ENCODE measurements at regions not wholly inside any gene's neighbourhood (a gene's known extent, or its start where the extent isn't known, plus 50 kb on each side); places are given as distances from the start of the nearest gene placed in this dataset.
"Not testable (repeated sequence)": the region's sequence is repeated elsewhere in the genome, so short reads cannot be mapped to it uniquely, and the experiment has no call there.

DNA sequence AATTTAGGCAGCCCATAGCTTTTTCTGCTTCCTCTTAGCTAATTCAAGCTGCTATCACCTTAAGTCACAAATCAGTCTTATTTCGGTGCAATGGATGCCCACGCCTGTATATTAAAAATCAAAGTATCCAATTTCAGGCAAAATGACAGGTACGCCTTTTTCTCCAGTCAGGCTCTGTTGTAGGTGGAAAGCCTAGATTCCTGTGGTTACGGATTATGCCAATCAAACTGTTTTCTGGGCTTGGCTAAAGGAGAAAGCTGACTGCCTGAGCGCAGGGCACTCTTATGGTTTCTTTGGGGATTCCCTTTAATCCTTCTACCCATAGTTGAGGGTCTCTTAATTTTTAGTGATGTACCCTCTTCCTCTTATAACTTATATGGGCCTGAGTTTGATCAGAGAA, 550.5 kb downstream of the PDHA2 start:
- no peak overlapping the region for H3K4me3 ChIP-seq (ENCODE audit: low read depth, low read length)
- H3K36me3 ChIP-seq (ENCODE audit: control insufficient read depth, insufficient read depth, low read length), result no peaks in the 10 kb centered on the region
- no peak overlapping the region for H3K9ac ChIP-seq (ENCODE audit: low read depth, low read length)
- no peaks in the 10 kb centered on the region for H3K9me3 ChIP-seq (ENCODE audit: control insufficient read depth, insufficient read depth, low read length)
- H3K27me3 ChIP-seq (ENCODE audit: control insufficient read depth, insufficient read depth, low read length), result no peaks in the 10 kb centered on the region
- no peaks in the 10 kb centered on the region for H3K4me1 ChIP-seq (ENCODE audit: control insufficient read depth, insufficient read depth, low read length)

DNA sequence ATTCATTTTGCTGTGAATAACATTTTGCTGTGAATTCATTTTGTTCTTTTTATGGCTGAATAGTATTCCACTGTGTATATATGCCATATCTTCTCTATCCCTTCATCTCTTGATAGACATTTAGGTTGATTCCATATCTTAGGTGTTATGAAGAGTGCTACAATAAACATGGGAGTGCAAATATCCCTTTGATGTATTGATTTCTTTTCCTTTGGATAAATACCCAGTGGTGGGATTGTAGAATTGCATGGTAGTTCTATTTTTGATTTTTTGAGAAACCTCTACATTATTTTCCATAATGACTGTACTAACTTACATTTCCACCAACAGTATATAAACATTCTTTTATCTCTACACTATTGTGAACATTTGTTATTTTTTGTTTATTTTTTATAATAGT, 555.9 kb downstream of the PDHA2 start:
- Histone ChIP-seq H3K4me1 (ENCODE audit: control insufficient read depth, insufficient read depth, low read length) (no peaks in the 10 kb centered on the region), H3K4me3 (ENCODE audit: low read depth, low read length) (no peak overlapping the region), H3K9ac (ENCODE audit: low read depth, low read length) (no peak overlapping the region), H3K27me3 (ENCODE audit: control insufficient read depth, insufficient read depth, low read length) (no peaks in the 10 kb centered on the region), H3K9me3 (ENCODE audit: control insufficient read depth, insufficient read depth, low read length) (no peaks in the 10 kb centered on the region), H3K36me3 (ENCODE audit: control insufficient read depth, insufficient read depth, low read length) (no peaks in the 10 kb centered on the region)

DNA sequence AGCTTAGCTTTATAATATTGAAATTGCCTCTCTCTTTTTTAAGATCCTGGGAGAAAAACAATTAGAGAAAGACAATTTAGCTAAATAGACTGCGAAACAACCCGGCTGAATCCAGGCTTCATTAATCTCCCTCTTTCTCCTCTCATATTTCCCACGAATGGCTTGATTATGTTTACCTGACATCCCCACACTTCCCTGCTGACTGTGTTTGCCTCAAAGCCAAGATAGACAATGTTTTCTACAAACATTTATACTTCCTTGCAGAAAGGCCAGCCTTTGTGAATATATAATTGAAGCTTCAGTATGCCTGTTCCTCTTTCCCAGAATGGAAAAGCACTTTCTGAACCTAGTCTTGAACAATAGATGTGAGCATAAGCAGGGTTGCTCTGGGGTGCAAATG, 566.8 kb downstream of the PDHA2 start:
- H3K4me1 ChIP-seq (ENCODE audit: control insufficient read depth, insufficient read depth, low read length), result no peaks in the 10 kb centered on the region
- H3K9ac ChIP-seq (ENCODE audit: low read depth, low read length), result no peak overlapping the region
- no peaks in the 10 kb centered on the region for H3K36me3 ChIP-seq (ENCODE audit: control insufficient read depth, insufficient read depth, low read length)
- H3K27me3 ChIP-seq (ENCODE audit: control insufficient read depth, insufficient read depth, low read length), result no peaks in the 10 kb centered on the region
- no peak overlapping the region for H3K4me3 ChIP-seq (ENCODE audit: low read depth, low read length)
- no peaks in the 10 kb centered on the region for H3K9me3 ChIP-seq (ENCODE audit: control insufficient read depth, insufficient read depth, low read length)

DNA sequence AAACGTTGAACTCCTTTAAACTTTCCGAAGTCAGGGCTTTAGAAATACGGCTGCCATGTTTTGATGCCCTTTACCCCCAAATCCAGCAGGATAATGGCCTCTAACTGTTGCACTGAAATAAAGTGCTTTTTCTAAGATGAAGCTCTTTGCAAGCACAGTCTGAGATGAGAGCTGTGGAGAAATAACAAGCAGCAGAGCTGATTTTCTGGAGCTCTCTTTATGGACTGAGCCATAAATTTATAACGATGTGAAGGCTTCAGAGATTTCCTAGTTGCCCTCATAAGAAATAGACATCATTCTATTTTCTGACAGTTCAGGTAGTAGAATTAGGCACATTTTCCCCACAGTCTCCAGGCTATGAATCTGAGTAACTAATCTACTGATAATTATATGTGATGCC, 567.3 kb downstream of the PDHA2 start:
- Histone ChIP-seq H3K9ac (ENCODE audit: low read depth, low read length) (no peak overlapping the region), H3K4me3 (ENCODE audit: low read depth, low read length) (no peak overlapping the region), H3K27me3 (ENCODE audit: control insufficient read depth, insufficient read depth, low read length) (no peaks in the 10 kb centered on the region), H3K9me3 (ENCODE audit: control insufficient read depth, insufficient read depth, low read length) (no peaks in the 10 kb centered on the region), H3K4me1 (ENCODE audit: control insufficient read depth, insufficient read depth, low read length) (no peaks in the 10 kb centered on the region), H3K36me3 (ENCODE audit: control insufficient read depth, insufficient read depth, low read length) (no peaks in the 10 kb centered on the region)

DNA sequence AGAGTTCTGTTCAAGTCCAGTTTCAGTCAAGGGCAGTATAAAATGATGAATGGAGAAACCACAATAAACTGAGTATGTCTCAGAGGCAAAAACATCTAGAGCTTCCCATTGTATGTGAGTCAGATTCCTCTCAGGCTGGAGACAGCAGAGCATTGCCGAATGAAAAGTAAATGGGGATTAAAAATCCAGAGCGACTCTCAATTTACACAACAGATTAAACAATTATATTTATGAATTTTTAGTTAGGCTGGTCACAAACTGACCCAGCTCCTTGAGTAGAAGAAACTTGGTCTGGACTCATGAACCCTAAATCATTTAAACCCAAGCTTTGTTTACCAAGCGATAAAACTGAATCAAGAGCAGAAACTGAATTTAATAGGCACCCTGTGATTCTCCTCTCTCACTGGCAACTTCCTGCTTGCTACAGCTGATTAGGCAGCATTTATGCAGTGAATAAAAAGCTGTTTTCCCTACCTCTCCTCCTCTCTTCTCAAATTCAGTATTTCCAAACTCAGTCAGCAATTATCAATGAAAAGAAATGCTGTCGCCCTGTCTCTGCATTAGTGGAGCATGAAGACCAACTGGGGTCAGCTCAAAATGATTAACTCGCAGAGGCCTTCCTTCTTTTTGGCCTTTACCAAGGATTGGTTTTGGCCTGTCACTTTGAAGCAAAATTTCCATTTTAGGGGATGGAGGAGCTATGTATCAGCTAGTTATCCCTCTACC, 568.0 kb downstream of the PDHA2 start:
- Histone ChIP-seq H3K4me3 (ENCODE audit: low read depth, low read length) (no peak overlapping the region), H3K27me3 (ENCODE audit: control insufficient read depth, insufficient read depth, low read length) (no peaks in the 10 kb centered on the region), H3K9ac (ENCODE audit: low read depth, low read length) (peak overlapping the region; percentile 37), H3K4me1 (ENCODE audit: control insufficient read depth, insufficient read depth, low read length) (no peaks in the 10 kb centered on the region), H3K9me3 (ENCODE audit: control insufficient read depth, insufficient read depth, low read length) (no peaks in the 10 kb centered on the region), H3K36me3 (ENCODE audit: control insufficient read depth, insufficient read depth, low read length) (no peaks in the 10 kb centered on the region)

DNA sequence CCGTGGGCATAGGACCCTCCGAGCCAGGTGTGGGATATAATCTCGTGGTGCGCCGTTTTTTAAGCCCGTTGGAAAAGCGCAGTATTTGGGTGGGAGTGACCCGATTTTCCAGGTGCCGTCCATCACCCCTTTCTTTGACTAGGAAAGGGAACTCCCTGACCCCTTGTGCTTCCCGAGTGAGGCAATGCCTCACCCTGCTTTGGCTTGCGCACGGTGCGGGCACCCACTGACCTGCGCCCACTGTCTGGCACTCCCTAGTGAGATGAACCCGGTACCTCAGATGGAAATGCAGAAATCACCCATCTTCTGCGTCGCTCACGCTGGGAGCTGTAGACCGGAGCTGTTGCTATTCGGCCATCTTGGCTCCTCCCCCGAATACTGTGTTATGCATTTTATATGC, 575.0 kb downstream of the PDHA2 start:
- not testable (repeated sequence) for H3K27me3 ChIP-seq (ENCODE audit: control insufficient read depth, insufficient read depth, low read length); H3K9ac ChIP-seq (ENCODE audit: low read depth, low read length); H3K36me3 ChIP-seq (ENCODE audit: control insufficient read depth, insufficient read depth, low read length); H3K9me3 ChIP-seq (ENCODE audit: control insufficient read depth, insufficient read depth, low read length); H3K4me3 ChIP-seq (ENCODE audit: low read depth, low read length); H3K4me1 ChIP-seq (ENCODE audit: control insufficient read depth, insufficient read depth, low read length)

DNA sequence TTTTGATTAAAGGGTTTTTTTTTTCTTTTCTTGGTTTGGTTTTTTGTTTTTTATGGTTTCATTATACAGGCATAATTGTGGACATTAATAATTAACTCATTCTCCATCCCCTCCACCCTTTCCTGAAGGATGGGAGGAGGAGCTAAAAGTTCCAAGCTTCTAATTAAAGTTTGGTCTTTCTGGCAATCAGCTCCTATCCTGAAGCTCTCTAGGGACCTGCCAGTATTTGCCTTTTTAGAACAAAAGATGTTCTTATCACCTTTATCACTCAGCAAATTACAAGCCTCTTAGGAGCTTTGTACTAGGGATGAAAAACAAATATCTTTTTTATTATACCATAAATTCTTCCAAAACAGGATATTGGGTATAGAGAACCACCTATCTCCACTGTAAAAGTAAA, 589.8 kb downstream of the PDHA2 start:
- Histone ChIP-seq H3K36me3 (ENCODE audit: control insufficient read depth, insufficient read depth, low read length) (no peaks in the 10 kb centered on the region), H3K4me3 (ENCODE audit: low read depth, low read length) (no peak overlapping the region)

DNA sequence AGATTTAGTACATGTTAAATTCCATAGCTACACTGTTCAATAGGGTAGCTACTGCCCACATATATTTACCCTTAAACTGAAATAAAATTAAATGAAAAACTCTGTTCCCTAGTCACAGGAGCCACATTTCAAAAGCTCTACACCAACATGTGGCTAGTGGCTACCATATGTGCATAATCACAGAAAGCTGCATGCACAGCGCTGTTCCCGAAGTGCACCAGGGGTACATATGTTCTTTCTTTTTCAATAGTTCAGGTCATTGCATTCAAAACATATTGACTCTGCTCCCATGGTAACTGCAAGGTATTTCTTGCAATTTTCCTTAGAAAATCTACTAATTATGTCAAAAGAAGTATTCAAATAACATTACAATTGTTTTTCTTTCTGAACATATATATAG, 591.2 kb downstream of the PDHA2 start:
- Histone ChIP-seq H3K36me3 (ENCODE audit: control insufficient read depth, insufficient read depth, low read length) (no peaks in the 10 kb centered on the region), H3K27me3 (ENCODE audit: control insufficient read depth, insufficient read depth, low read length) (no peaks in the 10 kb centered on the region), H3K4me3 (ENCODE audit: low read depth, low read length) (no peak overlapping the region)

More for the DNA sequence above, 589.8 kb downstream of the PDHA2 start:
- H3K9me3 ChIP-seq (ENCODE audit: control insufficient read depth, insufficient read depth, low read length), result no peaks in the 10 kb centered on the region
- no peaks in the 10 kb centered on the region for H3K4me1 ChIP-seq (ENCODE audit: control insufficient read depth, insufficient read depth, low read length)
- no peaks in the 10 kb centered on the region for H3K27me3 ChIP-seq (ENCODE audit: control insufficient read depth, insufficient read depth, low read length)
- no peak overlapping the region for H3K9ac ChIP-seq (ENCODE audit: low read depth, low read length)

DNA sequence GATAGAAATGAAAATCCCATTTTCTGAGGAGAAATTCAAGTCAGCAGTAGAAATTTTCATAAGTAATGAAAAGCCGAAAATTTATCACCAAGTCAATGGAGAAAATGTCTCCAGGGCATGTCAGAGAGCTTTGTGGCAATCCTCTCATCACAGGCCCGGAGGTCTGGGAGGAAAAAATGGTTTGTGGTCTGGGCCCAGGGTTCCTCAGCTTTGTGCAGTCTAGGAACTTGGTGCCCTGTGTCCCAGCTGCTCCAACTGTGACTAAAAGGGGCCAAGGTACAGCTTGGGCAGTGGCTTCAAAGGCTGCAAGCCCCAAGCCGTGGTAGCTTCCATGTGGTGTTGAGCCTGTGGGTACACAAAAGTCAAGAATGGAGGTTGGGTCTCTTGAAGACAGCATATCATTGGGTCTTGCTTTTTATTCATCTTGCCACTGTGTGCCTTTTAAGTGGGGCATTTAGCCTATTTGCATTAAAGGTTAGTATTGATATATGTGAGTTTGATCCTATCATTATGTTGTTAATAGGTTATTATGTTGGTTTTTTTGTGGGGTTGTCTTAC, 608.5 kb downstream of the PDHA2 start:
- no peaks in the 10 kb centered on the region for H3K27me3 ChIP-seq (ENCODE audit: control insufficient read depth, insufficient read depth, low read length)
- no peak overlapping the region for H3K9ac ChIP-seq (ENCODE audit: low read depth, low read length)
- H3K4me3 ChIP-seq (ENCODE audit: low read depth, low read length), result no peak overlapping the region
- H3K4me1 ChIP-seq (ENCODE audit: control insufficient read depth, insufficient read depth, low read length), result no peaks in the 10 kb centered on the region
- H3K9me3 ChIP-seq (ENCODE audit: control insufficient read depth, insufficient read depth, low read length), result peaks cover 6% of the 10 kb centered on the region
- no peaks in the 10 kb centered on the region for H3K36me3 ChIP-seq (ENCODE audit: control insufficient read depth, insufficient read depth, low read length)

More for the DNA sequence above, 591.2 kb downstream of the PDHA2 start:
- Histone ChIP-seq H3K9me3 (ENCODE audit: control insufficient read depth, insufficient read depth, low read length) (no peaks in the 10 kb centered on the region), H3K9ac (ENCODE audit: low read depth, low read length) (no peak overlapping the region), H3K4me1 (ENCODE audit: control insufficient read depth, insufficient read depth, low read length) (no peaks in the 10 kb centered on the region)

DNA sequence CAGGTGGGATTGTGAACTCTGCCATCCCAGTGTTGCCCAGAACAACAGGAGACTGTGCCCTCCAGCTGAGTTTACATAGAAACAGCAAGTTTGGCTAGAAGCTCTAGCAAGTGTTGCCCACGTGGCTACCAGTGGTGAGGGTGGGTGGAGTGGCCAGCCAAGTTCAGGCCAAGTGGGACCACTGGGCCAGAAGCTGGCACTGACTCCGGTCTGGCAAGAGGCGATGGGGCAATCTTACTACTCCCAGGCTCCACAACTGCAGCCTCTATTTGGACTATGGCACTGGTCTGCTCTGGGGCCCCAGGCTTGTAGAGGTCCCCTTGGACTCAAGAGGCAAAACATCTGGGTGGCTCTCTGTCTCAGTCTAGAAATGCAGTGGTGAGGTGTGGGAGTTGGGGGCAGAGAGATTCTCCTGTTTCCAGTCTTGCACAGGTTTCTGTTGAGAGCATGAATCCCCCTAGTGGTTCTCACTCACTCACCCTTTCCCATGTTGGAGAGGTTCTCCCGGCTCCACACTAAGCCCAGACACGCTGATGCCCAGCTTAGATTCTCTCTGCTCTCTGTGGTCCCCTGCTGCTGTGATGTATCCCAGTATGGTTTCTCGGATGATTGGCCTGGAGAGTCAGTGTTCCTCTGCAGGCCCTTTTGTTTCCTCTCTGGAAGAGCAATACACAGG, 615.3 kb downstream of the PDHA2 start:
- Histone ChIP-seq H3K27me3 (ENCODE audit: control insufficient read depth, insufficient read depth, low read length) (no peaks in the 10 kb centered on the region), H3K4me3 (ENCODE audit: low read depth, low read length) (no peak overlapping the region), H3K36me3 (ENCODE audit: control insufficient read depth, insufficient read depth, low read length) (no peaks in the 10 kb centered on the region), H3K9me3 (ENCODE audit: control insufficient read depth, insufficient read depth, low read length) (no peaks in the 10 kb centered on the region), H3K4me1 (ENCODE audit: control insufficient read depth, insufficient read depth, low read length) (no peaks in the 10 kb centered on the region), H3K9ac (ENCODE audit: low read depth, low read length) (no peak overlapping the region)

DNA sequence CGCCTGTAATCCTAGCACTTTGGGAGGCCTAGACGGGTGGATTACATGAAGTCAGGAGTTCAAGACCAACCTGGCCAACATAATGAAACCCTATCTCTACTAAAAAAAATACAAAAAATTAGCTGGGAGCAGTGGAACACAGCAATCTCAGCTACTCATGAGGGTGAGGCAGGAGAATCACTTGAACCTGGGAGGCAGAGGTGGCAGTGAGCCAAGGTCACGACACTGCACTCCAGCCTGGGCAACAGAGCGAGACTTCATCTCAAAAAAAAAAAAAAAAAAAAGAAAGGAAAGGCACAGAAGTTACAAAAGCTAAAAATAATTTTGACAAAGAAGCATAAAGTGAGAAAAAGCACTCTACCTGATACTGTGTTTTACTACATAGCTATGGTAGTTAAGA, 618.1 kb downstream of the PDHA2 start:
- H3K4me3 ChIP-seq (ENCODE audit: low read depth, low read length); H3K9me3 ChIP-seq (ENCODE audit: control insufficient read depth, insufficient read depth, low read length); H3K36me3 ChIP-seq (ENCODE audit: control insufficient read depth, insufficient read depth, low read length); H3K9ac ChIP-seq (ENCODE audit: low read depth, low read length); H3K4me1 ChIP-seq (ENCODE audit: control insufficient read depth, insufficient read depth, low read length); H3K27me3 ChIP-seq (ENCODE audit: control insufficient read depth, insufficient read depth, low read length): not testable (repeated sequence)

DNA sequence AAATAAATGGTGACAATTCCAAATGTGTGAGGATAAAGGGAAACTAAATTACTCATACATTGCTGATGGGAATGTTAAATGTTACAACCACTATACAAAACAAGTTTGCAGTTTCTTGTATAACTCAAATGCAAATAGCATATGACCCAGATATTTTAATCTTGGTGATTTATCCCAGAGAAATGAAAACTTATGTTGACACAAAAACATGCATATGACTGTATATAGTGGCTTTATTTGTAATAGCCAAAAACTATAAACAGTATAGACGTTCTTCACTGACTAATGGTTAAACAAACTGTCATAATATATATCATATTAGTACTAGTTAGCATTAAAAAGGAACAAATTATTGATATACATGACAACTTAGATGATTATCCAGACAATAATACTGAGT, 619.2 kb downstream of the PDHA2 start:
- no peak overlapping the region for H3K4me3 ChIP-seq (ENCODE audit: low read depth, low read length)
- no peaks in the 10 kb centered on the region for H3K4me1 ChIP-seq (ENCODE audit: control insufficient read depth, insufficient read depth, low read length)
- H3K36me3 ChIP-seq (ENCODE audit: control insufficient read depth, insufficient read depth, low read length), result no peaks in the 10 kb centered on the region
- no peaks in the 10 kb centered on the region for H3K27me3 ChIP-seq (ENCODE audit: control insufficient read depth, insufficient read depth, low read length)
- no peak overlapping the region for H3K9ac ChIP-seq (ENCODE audit: low read depth, low read length)
- H3K9me3 ChIP-seq (ENCODE audit: control insufficient read depth, insufficient read depth, low read length), result no peaks in the 10 kb centered on the region
